Frontal cortex (tissue), 3 donors: ENCODE measurements at regions not wholly inside any gene's neighbourhood (a gene's known extent, or its start where the extent isn't known, plus 50 kb on each side); places are given as distances from the start of the nearest gene placed in this dataset.

Experiments used
- DNase-seq, 2 donors: peaks; one replicate each; pipeline ENCODE4 v3.0.0; 2012; ENCODE audit warnings: low spot score in 2 of 2
- FAIRE-seq: peaks from 2 replicates; lab custom pipeline; 2012; peaks lifted over from hg19 to GRCh38; lab: Jason Lieb, UNC
- donor health status: control.
- donor health status: control.
- donor health status: control.

DNA sequence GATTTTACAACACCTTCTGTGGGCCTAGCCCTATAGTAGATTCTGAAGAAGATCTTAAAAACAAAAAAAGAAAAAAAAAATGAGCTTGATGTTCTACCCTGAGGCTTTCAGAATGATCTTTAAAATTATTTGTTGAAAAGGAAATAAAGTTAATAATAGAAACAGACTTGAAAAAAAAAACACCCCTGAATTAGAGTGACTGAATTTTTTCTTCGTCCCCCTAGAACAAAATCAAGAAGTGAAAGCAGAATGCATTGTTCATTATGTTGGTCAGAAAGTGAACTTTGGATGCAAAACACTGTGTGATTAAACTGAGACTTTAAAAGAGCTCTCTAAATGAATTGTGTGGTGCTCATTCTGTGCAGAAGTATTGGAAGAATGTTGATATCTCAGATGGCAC lies 1384.4 kb upstream of the PIK3C3 start:
- DNase-seq, result no peak
- FAIRE-seq, result no peak

DNA sequence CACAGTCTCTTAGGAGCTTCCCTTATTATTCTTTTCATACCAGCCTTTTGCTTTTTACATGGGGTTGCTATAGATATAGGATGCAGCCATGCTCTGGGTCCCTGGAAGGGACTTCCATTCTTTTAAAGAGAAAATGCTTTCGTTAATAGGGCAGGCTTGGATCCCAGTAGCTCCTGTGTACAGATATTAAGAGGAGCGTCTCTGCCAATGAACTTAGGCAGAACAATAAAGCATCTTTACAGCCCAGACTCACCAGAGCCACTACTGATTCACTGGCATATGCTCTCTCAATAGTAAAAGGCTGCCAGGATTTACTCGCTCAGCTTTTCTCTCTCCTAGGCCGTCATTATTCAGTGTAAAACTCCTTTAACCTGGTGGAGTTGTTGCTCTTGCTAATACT lies 1385.4 kb upstream of the PIK3C3 start:
- no peak for FAIRE-seq

DNA sequence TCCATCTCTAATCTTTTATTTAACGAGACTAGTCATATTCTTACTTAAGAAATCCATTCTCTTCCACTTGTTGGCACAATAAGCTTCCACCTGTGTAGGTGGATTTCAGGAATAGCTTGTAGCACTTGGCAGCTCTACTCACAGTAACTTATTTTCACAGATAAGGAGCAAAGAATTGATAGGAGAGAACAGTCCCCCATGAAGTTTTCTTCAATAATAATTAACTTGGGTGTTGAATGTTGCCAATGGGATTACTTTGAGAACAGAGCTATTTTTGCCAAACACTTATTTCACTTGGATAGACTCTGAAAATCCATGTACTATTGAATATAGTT lies 1388.6 kb upstream of the PIK3C3 start:
- FAIRE-seq, result no peak

More for the DNA sequence above, 1385.4 kb upstream of the PIK3C3 start:
- no peak for DNase-seq

DNA sequence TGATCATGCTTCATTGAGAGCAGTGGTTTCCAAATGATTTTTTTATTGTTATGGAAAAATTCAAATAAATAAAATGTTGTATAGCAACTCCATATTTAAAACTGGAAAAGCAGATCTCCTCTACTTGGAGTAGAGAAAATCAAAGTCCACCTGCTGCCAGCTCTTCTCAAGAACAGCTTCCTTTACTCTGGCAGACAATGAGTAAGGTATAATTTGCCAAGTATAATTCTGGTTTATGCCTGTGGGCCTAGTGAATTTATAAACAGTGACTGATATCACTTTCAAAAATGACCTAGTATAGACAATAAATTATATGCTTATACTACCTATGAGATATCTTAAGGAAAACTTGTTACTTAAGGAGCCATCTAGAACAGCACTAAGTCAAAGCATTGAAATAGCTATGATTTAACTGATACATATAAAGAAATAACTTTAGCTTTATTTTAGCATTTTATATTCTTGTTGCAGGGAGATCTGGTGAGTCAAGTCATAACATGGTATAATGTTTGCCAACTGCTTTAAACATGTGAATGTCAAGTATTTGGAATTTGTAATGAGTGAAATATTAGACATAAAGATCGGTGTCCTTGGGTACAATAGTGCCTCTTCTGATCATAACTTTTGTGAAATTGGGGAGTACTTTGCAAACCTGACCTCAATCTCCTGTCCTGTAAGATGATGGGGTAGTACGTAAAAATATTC lies 1389.1 kb upstream of the PIK3C3 start:
- FAIRE-seq, result no peak
- no peak for DNase-seq

More for the DNA sequence above, 1388.6 kb upstream of the PIK3C3 start:
- DNase-seq, result no peak

DNA sequence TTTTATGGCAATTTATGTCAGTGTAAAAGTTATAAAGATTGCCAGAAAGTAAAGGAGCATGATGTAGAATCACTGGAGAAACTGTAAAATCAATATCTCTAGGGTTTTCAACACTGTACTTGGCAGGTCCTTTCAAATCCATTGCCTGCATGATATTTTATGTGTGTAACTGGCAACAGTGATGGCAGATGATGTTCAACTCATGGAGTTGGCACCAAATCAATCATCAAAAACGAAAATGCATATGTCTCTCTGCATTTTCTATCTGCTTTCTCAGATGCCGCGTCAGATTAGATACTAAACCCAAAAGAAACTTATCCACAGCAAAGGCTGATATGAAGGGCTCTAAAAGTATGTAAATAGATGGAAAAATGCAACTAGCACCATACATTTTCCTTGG lies 1395.5 kb upstream of the PIK3C3 start:
- FAIRE-seq, result no peak
- no peak for DNase-seq

DNA sequence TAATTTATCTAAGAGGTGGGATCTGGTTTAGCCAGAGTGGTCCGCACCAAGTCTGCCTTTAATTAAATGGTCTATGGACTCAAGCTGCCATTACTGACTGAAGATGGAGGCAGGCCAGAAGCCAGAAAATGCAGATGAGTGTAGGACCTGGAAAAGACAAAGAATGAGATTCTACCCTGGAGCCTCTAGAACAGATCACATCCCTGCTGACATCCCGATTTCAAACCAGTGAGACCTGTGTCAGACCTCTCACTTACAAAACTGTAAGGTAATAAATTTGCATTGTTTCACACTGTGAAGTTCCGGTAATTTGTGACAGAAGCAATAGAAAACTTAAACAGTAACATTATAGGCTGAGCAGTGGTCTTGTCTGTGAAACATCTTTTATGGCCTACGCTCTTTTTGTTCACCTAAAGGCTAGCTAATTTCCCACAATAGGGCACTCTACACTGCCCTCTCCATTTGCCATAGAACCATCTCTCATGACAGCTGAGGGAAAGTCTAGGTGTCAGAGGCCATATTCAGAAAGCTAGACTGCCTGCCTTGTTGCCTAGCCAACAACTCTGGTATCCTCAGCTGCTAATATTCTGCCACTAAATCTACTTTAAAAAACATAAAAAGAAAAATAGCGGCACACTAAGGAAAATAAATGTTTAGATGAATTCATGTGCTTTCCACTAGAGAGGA lies 1396.2 kb upstream of the PIK3C3 start:
- FAIRE-seq (no peak), DNase-seq (no peak)

DNA sequence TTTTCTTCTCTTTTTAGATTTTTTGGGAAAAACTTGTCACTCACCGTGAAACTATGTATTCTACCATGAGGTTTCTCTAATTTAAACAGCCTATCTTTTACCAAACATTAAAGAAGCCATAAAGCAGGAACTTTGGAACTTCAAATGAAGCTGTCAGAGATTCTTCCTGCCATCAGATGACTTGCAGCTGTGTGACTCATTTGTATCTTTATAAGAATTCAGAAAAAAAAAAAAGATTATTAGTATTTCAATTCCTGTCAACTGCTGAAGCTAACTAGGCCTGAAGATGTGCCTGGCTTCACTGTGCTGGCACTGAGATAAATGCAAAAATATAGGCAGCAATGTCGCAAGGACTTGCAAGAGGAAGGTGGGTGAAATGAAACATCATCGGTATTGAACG lies 1399.1 kb upstream of the PIK3C3 start:
- FAIRE-seq, result no peak

DNA sequence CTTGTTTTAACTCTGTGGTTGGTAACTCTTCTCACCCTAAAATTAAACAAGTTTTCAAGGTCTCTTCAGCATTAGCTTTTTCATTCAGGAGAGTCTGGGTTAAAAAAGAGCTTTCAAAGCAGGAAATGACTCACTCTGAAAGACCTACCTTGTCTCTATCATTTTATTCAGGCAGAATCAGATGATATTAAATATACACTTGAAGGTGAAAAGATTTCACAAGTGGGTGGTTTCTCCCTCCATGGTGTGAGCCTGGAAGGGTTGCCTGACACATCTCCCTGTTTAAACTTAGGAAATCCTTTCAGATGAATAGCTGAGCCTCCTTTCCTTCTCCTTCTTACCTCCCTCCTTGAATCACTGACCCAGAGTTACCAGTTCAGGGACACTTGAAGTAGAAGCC lies 1402.0 kb upstream of the PIK3C3 start:
- FAIRE-seq, result no peak
- DNase-seq, result no peak

More for the DNA sequence above, 1399.1 kb upstream of the PIK3C3 start:
- DNase-seq, result no peak

DNA sequence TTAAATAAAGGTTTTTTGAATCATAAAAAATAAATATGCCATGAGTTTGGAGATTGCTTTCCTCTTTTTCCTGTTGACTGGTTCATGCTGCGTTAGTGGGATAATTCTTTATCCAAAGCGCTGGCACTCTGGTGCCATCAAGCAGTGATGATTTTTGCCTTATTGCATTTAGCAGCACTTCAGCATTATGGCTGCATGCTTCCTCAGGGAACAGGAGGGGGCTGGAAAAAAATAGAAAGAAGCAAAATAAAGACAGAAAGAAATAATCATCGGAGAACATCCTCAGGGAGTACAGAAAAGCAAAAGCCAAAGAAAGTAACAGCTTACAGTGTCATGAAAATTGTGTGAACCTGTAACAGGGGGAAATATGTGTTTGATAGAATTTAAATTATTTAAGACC lies 1408.2 kb upstream of the PIK3C3 start:
- DNase-seq, result no peak
- no peak for FAIRE-seq

DNA sequence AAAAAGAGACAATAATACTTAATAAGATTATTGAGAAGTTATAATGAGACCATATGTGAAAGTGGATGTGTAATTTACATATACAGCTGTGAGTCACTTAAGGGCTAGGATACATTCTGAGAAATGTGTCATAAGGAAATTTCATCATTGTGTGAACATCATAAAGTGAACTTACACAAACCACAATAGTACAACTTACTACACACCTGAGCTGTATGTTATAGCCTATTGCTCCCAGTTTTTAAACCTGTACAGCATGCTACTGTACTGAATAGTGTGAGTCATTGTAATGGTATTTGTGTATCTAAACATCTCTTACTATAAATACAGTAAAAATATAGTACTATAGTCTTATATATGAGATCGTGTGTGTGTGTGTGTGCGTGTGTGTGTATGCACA lies 1420.3 kb upstream of the PIK3C3 start:
- no peak for FAIRE-seq
- DNase-seq, result no peak

DNA sequence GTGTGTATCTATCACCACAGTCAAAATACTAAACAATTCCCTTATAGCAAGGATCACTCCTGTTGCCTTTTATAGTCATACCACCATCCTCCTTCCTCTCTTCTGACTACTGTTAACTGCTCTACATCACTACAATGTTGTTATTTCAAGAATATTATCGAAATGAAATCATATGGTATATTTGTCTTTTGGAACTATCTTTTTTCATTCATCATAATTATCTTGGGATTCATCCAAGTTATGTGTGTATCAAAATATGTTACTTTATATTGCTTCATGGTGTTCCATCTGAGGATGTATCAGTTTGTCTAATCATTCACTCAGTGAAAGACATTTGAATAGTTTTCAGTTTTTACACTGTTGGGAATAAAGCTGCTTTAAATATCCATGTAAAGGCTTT lies 1423.0 kb upstream of the PIK3C3 start:
- no peak for FAIRE-seq
- no peak for DNase-seq

DNA sequence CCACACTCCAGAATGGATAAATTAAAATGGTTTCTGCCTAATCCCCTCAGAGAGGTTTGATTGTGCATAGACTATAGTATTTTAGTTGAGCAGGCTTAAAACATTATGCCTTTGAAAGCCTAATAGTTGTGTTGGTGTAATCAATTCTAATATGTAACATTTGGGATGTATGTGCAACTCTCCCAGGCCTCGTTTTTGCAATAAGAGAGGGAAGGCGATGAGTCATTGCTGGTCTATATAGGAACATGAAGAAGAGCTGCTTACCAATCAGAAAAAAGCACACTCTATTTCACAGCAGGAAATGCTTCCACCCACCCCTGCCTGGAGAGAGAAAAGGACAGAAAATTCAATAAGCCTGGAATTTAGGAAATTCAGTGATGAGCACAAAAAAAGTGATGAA lies 1424.0 kb upstream of the PIK3C3 start:
- no peak for DNase-seq
- no peak for FAIRE-seq

DNA sequence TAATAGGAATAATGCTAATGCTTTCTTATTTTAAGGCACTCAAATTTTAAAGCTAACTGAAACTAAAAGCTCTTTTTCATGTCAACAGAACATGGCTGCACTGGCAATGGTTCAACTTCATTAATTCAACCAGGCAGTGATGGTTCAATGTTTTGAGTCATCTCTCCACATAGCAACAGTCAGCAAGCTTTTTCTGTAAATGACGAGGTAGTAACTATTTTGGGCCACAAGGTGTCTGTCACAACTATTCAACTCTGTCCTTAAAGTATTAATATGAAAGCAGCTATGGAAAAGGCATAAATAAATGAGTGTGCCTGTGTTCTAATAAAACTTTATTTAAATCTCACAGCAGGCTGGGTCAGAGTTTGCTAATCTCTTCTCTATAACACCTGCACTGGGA lies 1425.6 kb upstream of the PIK3C3 start:
- DNase-seq (no peak), FAIRE-seq (no peak)

DNA sequence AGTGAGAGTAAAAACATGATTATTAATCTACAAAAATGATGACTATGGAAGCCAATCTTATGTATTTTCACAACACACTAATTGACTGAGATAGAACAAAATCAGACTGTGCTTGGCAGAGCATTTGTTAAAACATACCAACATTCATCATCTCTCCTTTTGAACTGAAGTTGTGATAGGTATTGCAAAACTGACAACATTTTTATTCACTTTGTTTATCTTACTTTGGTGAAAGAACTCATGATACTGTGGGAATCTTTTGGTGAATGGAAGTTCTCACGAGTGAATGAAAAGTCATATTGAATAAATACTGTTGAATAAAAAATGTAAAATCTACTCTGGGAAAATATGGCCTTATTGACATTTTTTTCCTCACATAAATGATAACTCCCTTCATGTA lies 1430.2 kb upstream of the PIK3C3 start:
- no peak for FAIRE-seq
- no peak for DNase-seq

DNA sequence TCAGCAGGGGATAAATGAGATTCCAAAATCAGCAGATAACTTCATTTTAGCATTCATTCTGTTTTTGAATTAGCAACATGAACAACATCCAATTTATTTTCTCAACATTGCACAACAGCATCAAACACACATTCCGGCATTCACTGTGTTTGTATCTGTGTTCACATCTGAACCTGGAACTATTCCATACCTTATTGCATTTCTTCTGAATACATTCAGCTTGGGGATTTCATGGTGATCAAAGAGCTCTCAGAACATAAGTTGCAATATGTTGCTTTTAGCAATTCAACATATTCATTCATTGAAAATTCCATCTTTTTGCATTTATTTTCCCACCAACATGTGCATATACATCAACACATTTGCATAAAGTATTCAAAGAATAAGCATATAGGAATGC lies 1431.7 kb upstream of the PIK3C3 start:
- no peak for FAIRE-seq
- no peak for DNase-seq

DNA sequence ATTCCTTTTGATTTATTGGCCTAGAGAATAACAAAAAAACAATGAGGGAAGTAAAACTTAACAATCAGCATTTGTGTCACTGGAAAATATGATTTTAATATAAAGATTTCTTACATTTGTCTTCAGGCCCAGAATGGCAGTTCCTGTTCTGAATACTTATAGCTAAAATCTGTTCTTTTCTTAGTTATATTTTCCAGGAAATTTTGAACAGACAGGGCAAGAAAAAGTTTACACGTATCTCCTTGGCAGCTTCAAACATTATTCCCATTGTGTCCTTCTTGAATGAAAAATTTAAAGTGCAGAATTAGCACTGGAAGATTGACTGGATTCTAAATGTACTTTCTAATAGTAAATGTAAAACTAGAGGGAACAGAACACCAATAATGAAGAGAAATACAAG lies 1454.0 kb upstream of the PIK3C3 start:
- no peak for FAIRE-seq

DNA sequence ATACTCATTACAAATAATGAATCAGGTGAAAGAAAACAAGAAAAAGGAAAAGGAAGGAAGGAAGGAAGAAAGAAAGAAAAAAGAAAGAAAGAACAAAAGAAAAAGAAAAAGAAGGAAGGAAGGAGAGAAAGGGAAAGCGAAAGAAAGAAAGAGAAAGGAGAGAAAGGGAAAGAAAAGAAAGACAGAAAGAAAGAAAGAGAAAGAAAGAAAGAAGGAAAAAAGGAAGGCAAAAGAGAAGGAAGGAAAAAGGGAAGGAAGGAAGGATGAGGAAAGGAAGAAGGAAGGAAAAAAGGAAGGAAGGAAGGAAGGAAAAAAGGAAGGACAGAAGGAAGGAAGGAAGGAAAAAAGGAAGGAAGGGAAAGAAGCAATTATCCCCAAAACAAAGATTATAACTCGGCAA lies 1460.4 kb upstream of the PIK3C3 start:
- FAIRE-seq, result no peak
- DNase-seq, result no peak

More for the DNA sequence above, 1454.0 kb upstream of the PIK3C3 start:
- DNase-seq, result no peak

DNA sequence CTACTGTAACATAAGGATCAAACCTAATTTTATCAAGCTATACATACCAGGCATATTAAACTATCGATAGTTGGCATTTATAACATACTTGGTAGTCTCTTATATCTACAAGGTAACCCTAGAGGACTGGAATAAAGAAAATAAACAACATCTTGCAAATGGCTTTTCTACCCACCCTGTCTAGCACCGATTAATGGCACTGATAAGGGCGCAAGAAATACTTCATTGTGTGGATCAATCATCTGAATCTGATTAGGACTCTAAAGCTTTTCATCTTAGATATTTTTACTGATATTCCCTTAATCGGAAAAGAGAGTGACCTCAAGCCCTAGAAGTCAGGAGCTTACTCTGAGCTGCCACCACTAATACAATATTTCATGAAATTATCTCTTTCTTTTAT lies 1461.7 kb upstream of the PIK3C3 start:
- no peak for FAIRE-seq

DNA sequence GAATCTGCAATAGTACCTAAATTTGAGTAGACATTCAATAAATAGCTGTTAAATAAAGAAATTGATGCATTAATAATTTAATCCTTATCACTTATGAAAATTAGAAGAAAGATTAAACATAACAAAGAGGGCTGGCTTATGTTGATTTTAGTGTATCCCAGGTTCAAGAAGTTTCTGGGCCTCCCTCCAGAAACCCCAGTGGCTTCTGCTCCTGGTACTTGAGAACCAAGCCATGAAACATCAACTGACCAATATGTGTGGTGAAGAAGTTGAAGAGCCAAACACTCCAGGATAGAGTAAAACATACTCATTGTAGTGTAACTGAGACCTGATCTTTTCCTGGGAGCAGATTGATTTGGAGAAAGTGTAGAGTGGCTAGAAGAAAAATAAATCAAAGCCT lies 1465.7 kb upstream of the PIK3C3 start:
- FAIRE-seq (no peak), DNase-seq (no peak)

More for the DNA sequence above, 1461.7 kb upstream of the PIK3C3 start:
- DNase-seq, result no peak

DNA sequence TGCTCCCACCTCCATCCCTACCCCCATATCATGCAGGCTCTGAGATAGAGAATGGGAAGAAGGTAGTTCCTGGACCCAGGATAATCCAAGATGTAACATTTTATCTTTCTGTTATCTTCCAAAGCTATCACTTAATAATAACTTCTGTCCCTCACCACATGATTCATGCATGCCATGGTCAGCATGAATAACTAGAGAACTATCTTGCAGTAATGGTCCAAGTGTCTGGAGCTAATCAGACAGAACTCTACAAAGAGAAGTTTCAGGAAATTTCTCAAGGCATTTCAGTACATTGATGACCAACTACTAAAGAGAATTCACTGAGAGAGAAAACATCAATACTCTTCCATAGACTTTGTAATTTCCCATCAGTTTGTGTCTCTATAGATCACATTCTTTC lies 1469.7 kb upstream of the PIK3C3 start:
- FAIRE-seq (no peak), DNase-seq (no peak)

DNA sequence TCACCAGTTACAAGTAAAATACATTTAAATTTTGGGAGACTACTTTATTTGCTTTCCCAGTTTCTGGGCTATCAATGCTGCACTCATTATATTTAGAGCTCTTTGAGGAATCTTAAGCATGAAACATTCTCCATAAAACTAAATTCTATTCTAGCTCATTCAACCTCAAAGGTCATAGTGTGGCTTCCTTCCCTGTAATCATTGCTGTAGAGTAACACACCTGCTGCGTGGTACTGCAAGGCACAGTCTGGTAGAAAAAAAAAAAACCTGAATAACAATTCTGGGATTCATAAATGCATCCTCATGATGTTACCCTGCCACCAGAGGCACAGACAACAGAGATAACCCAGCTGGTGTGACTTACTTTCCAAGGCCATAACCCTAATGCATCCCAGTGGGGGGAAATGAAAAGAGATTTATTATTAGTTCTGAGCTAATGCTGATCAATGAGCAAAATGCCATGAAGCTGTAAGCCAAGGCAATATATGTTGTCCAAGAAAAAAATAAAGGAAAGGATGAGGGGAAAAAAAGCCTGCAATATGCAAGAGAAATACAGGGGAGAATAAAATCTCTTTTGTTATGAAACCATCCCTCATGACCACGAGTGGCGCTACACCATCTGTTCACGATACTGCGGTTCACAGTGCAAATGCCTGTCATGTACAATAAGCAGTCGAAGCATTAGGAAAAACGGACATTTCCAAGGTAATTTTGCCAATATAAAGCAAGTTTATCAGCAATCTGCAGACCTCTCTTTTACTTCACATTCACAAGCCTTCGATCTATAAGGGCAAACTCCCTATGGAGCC lies 1481.6 kb upstream of the PIK3C3 start:
- DNase-seq (no peak), FAIRE-seq (no peak)
